KG1 (cell line): ENCODE measurements at regions not wholly inside any gene's neighbourhood (a gene's known extent, or its start where the extent isn't known, plus 50 kb on each side); places are given as distances from the start of the nearest gene placed in this dataset.
"Not testable (repeated sequence)": the region's sequence is repeated elsewhere in the genome, so short reads cannot be mapped to it uniquely, and the experiment has no call there.

Experiments
- DNase-seq: peaks from one replicate; lab custom pipeline; 2025; lab: John Stamatoyannopoulos, UW

GRCh38 chr5:68803881-68804319 is 289.9 kb upstream of the SLC30A5 start:
- DNase-seq = no peak

- DNase-seq = no peak
These were observed 289.5 kb upstream of the SLC30A5 start for GRCh38 chr5:68804343-68804742.

GRCh38 chr5:68805444-68805843 is 288.4 kb upstream of the SLC30A5 start:
- no peak for DNase-seq

DNA sequence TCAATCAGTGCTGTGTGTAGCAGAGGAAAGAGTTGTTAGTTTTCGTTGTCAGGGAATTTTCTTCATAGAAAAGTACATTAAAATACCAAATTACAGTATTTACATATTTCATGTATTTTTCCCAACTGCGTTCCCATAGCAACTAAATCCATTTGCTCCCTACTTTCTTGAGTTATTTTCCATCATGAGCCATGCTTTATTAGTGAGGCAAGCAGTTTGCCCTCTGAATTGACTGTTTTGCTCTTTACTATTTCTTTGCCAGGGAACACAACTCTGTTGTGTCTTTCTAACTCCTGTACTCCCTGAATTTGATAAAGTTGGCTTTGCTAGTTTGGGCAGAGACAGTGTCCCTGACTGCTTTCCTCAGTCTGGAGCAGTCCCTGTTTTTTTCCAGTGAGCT is 276.2 kb upstream of the SLC30A5 start:
- DNase-seq = no peak

- no peak for DNase-seq
These were observed 275.6 kb upstream of the SLC30A5 start for GRCh38 chr5:68818057-68818695.

DNA sequence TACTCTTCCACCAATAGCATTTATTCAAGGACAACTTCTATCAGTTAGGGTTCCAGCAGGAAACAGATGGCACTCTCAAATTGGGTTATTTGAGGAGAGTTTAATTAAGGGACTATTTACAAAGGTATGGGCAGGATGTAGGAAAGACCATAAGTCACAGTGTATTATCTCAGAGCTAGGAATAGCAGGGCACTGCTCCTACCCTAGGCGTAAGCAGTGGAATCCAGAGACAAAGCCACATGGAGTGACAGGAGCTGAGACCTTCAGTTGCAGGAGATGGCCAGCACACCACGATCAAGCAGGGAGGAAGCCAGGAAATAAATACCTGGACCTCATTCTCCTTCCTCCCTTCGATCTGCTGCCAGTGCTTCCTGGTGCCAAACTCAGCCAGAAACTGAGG is 274.9 kb upstream of the SLC30A5 start:
- DNase-seq = no peak

DNA sequence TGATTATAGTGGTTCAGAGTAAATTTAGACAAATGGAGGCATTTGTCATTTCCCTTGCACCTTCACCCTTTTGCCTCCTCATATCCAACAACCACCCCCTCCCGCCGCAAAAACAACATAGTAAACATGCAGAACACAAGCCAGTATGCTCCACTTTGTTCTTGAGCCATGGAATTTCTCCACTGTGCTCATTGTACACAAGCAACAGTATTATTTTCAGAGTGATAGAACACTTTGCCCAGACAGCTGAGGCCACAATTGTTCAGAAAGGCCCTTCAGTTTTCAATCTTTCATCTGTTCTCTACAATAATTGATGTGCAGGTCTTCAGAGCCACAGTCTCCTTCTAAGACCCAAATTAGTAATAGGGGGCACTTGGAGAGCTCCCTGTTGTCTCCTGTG is 272.8 kb upstream of the SLC30A5 start:
- no peak for DNase-seq

- no peak for DNase-seq
These were observed 271.0 kb upstream of the SLC30A5 start for GRCh38 chr5:68822796-68823195.

GRCh38 chr5:68823301-68823700 is 270.5 kb upstream of the SLC30A5 start:
- DNase-seq = no peak

DNA sequence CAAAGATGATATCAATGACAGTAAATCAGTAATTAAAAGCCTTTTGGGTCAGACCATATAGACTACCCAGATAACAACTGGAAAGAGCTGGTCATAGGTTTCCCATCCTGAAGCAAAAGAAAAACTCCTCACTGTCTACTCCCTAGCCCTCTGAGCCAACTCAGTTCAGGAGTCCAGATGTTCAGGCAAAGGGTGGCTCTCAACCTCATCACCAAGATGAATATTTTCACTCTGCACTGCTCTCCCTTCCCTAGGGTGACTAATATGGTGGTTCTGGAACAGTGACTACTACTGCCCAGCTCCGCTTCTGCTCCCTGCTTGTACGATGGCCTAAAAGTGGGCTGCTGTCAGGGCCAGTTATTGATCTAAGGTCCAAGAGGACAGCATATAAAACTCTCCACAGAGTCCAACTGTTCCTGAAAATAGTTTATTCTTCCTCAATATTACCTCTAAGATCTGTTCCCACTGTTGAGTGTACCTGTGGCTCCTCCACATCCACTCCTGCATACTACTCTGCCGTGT is 263.4 kb upstream of the SLC30A5 start:
- no peak for DNase-seq

DNA sequence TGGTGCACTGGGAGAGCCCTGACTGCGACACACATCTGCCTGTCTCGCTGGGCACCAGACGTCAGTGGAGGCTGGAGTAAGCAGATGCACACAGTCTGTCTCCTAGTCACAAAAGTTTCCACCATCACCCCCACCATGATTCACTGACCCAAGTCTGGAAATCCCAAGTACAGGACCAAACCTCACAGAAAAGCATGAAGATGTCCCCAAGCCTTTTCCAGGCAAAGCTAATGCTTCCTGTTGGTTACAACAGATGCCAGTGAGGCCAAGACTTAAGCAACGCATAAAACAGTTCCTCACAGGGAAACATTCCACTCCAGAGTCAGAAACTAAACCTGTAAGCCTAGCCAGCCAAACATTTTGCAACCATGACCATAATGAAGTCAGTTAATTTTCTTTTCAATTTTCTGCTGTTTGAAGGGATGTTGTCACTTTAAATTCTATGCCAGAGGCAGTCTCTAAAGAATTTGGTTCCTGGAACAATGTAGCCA is 259.3 kb upstream of the SLC30A5 start:
- no peak for DNase-seq

- no peak for DNase-seq
These were observed 255.6 kb upstream of the SLC30A5 start for GRCh38 chr5:68838157-68838718.

DNA sequence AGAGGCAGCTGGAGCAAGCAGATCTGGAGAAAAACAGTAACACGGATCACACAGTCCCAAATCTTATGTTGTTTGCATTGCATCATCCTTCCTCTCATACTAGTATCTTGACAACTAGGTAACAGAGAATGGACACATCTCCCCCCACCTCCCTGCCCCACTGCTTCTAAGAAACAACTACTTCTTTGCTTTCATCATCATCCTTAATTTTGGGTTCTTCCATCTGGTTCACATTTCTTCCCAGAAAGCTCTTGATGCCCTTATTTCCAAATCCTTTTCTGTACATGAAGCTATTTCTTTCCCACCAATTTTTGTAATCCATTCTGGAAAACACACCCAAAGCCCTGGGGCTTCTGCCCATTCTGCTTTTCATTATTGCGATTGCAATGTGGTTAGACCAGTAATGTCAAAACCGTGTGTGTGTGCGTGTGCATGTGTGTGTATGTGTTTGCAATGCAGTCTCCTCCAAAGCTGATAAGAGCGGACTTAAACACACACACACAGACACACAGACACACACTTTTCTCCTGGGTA is 254.7 kb upstream of the SLC30A5 start:
- DNase-seq = no peak

DNA sequence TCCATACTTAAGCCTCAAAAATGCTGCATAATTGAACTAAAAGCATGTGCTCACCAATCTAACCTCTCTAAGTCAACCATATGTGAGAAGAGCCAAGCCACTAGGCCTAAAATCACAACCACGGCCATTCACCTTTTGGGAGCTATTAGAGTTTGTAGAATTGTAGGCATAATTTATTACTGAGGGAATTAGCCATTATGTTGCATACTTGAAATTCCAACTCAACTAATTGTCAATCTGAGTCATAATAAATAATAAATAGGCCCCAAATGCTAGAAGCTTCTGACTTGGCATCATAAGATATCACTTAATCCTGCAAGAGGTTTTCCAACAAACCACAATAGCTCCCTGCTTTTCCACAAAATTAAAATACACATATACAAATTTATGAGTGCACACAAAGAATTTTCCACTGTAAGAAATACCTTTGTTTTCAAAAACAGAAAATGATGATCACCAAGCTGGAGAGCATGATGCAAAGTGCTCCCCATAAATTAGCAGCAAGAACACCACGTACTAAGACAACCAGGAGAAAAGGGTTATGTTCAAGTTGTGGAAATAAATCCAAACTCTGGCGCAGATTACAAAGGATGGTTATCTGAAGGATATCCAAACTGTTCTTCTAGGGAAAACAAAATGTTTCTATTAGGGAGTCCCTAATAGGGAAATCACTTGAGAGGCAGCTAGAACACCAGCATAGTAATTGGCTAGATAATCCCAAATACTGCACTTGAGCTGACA is 250.0 kb upstream of the SLC30A5 start:
- no peak for DNase-seq

DNA sequence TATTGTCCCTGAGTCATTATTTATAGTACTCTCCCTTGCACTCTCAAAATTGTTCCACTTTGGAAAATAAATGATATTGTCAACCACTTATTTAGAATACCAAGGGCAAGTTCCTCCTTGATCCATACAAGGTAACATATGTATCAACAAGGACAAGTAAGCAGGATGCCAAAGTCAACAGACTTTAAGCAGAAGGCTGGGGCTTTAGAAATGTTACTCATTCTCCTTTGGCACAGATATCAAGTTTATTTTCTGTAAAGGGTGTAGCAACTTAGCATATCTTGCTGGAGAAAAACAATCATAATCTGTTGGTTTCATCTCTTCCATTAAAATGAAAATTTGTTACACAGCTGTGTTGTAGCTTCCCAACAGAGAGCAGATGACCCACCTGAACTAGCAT is 248.7 kb upstream of the SLC30A5 start:
- DNase-seq = no peak

GRCh38 chr5:68846828-68847227 is 247.0 kb upstream of the SLC30A5 start:
- DNase-seq = no peak

- DNase-seq = no peak
These were observed 245.7 kb upstream of the SLC30A5 start for GRCh38 chr5:68848091-68848490.

DNA sequence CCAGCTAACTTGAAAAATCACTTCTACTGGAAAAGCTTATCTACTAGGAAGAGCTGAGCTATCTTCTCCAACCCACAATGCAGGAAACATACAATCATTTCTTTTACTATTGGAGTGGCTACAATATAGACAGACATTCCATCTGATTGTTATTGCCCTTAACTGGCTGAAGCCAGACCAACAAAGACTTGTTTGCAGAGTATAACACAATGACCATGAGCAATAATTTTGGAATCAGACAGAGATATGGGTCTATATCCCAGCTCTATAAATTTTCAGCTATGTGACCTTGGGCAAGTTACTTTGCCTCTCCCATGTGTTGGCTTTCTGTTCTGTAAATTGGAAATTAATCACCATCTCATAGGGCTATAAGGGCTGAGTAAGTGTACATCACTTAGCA is 244.7 kb upstream of the SLC30A5 start:
- DNase-seq = no peak

- DNase-seq = no peak
These were observed 243.9 kb upstream of the SLC30A5 start for GRCh38 chr5:68849906-68850305.

DNA sequence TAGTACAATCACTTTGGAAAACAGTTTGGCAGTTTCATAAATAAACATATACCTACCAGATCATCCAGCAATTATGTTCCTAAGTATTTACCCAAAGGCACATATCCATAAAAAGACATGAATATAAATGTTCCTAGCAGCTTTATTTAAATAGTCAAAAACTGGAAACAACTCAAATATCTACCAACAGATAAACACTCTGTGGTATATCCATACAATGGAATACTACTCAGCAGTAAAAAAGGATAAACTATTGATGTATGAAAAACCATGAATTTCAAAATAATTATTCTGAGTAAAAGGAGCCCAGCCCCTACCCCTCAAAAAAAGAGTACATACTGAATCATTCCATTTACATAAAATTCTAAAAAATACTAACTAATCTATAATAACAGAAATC is 232.7 kb upstream of the SLC30A5 start:
- no peak for DNase-seq

DNA sequence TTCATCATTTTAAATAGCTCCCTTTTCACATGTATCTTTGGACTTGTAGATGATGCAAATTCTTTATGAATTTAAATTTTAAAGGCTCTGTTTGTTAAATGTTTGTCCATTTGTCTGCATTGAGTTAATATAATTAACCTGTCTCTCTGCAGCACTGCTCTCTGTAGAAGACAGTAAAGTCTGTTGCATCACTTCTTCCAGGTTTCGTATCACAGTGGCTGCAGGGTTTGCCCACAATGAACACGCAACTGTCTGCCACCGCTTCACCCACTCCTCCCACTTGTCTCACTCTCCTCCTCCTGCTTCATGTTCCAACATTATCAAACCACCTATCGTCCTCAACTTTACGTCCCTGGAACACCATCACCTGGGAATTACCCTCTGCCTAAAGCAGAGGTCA is 231.3 kb upstream of the SLC30A5 start:
- DNase-seq = no peak

- not testable (repeated sequence) for DNase-seq
These were observed 228.6 kb upstream of the SLC30A5 start for GRCh38 chr5:68865192-68865591.
